Activated CD4-positive, alpha-beta T cell treated with anti-CD3 and anti-CD28 coated beads for 48 hours (primary cell): ENCODE measurements at regions not wholly inside any gene's neighbourhood (a gene's known extent, or its start where the extent isn't known, plus 50 kb on each side); places are given as distances from the start of the nearest gene placed in this dataset.
A peak's percentile ranks its signal among the peaks of the same experiment; 100 is the strongest.

ENCODE experiments used
- DNase-seq: peaks from one replicate; pipeline ENCODE4 v3.0.0-alpha.2; 2020

GRCh38 chr3:134302674-134303073 lies 52.0 kb upstream of the RYK start:
- DNase-seq, result no peak

GRCh38 chr3:134300520-134300919 lies 49.9 kb upstream of the RYK start:
- peak; percentile 17 for DNase-seq
